Transverse colon (tissue), 4 donors: ENCODE measurements at regions not wholly inside any gene's neighbourhood (a gene's known extent, or its start where the extent isn't known, plus 50 kb on each side); places are given as distances from the start of the nearest gene placed in this dataset.

ENCODE experiments used
- EP300 ChIP-seq: sonication (generic); formaldehyde crosslinking; IDR thresholded peaks from one replicate; pipeline ENCODE4 v1.6.1; 2017; ENCODE audit warnings: antibody characterized with exemption, low read depth
- POLR2A ChIP-seq: fragments of 450-650 bp; IDR thresholded peaks from one replicate; pipeline ENCODE4 v1.6.1; 2016; ENCODE audit warnings: antibody characterized with exemption, mild to moderate bottlenecking, moderate library complexity
- POLR2AphosphoS5 ChIP-seq, 3 donors: sonication (generic); formaldehyde crosslinking; IDR thresholded peaks; one replicate each; pipeline ENCODE4 v1.6.1; 2016; ENCODE audit warnings: antibody characterized with exemption in 3 of 3
- TF ChIP-seq, protein P1 (sequence below), 5 experiments: fragments of 200-600 bp in 3 of 5; fragments of 450-650 bp in 2 of 5; sonication (generic) in 3 of 5; IDR thresholded peaks; 1 replicate in 2 of 5; 2 replicates in 3 of 5; pipeline ENCODE4 v1.5.1; 2016 to 2017; ENCODE audit warnings: antibody characterized with exemption in 5 of 5, inconsistent platforms in 3 of 5, mild to moderate bottlenecking in 2 of 5, moderate library complexity in 1 of 5

DNA sequence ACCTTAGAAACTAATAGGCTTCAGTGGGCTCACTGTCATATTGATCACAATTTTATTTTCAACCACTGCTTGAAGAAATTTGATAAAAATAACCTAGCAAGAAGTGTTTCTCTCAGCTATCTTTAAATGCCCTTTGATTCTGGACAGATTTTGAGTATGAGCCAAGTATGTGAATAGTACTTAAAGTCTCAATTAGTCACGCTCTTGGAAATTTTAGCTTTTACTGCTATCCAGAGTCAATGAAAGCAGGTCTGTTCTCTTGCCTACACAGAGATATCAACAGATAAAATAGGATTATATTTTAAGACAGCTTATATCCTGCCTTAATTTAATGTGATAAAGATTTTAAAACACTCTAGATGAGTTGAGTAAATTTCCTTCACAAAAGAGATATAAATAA is 337.3 kb downstream of the CBLN2 start:
- TF ChIP-seq EP300 (no peak), POLR2AphosphoS5 (IDR thresholded peaks at IDR 0.05) (no peak), POLR2A (no peak)
- TF ChIP-seq, protein P1, sequence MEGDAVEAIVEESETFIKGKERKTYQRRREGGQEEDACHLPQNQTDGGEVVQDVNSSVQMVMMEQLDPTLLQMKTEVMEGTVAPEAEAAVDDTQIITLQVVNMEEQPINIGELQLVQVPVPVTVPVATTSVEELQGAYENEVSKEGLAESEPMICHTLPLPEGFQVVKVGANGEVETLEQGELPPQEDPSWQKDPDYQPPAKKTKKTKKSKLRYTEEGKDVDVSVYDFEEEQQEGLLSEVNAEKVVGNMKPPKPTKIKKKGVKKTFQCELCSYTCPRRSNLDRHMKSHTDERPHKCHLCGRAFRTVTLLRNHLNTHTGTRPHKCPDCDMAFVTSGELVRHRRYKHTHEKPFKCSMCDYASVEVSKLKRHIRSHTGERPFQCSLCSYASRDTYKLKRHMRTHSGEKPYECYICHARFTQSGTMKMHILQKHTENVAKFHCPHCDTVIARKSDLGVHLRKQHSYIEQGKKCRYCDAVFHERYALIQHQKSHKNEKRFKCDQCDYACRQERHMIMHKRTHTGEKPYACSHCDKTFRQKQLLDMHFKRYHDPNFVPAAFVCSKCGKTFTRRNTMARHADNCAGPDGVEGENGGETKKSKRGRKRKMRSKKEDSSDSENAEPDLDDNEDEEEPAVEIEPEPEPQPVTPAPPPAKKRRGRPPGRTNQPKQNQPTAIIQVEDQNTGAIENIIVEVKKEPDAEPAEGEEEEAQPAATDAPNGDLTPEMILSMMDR (IDR thresholded peaks at IDR 0.05): no peak
